Nephron progenitor cell (in vitro differentiated cells): ENCODE measurements at regions not wholly inside any gene's neighbourhood (a gene's known extent, or its start where the extent isn't known, plus 50 kb on each side); places are given as distances from the start of the nearest gene placed in this dataset.

Experiments used
- DNase-seq: peaks from one replicate; pipeline ENCODE4 v3.0.0; 2021
- H3K27ac Mint-ChIP-seq: 2 replicates; pipeline ENCODE4 v1.8.0; 2021; ENCODE audit warnings: mild to moderate bottlenecking, moderate library complexity, mixed read lengths
- H3K27me3 Mint-ChIP-seq: 2 replicates; pipeline ENCODE4 v1.8.0; 2021; ENCODE audit warnings: mild to moderate bottlenecking, low read depth, mixed read lengths; ENCODE audit not compliant: poor library complexity
- H3K36me3 Mint-ChIP-seq: 2 replicates; pipeline ENCODE4 v1.8.0; 2021; ENCODE audit warnings: low read depth, mixed read lengths
- H3K4me1 Mint-ChIP-seq: 2 replicates; pipeline ENCODE4 v1.8.0; 2021; ENCODE audit warnings: mixed read lengths
- H3K4me3 Mint-ChIP-seq: 2 replicates; pipeline ENCODE4 v1.8.0; 2021; ENCODE audit warnings: mild to moderate bottlenecking, moderate library complexity, mixed read lengths
- H3K9me3 Mint-ChIP-seq: 2 replicates; pipeline ENCODE4 v1.8.0; 2021; ENCODE audit warnings: mild to moderate bottlenecking, moderate library complexity, mixed read lengths
- CTCF ChIP-seq: fragments of 200-600 bp; sonication (generic); IDR thresholded peaks from 2 replicates; pipeline ENCODE4 v1.5.0; 2021; ENCODE audit warnings: antibody characterized with exemption

GRCh38 chr4:24426557-24426956 is 157.8 kb downstream of the DHX15 start:
- peaks cover 3% of the 10 kb centered on the region for H3K27me3 Mint-ChIP-seq
- no peak overlapping the region for H3K27ac Mint-ChIP-seq
- H3K4me3 Mint-ChIP-seq, result no peak overlapping the region
- TF ChIP-seq CTCF, result no peak
- no peaks in the 10 kb centered on the region for H3K36me3 Mint-ChIP-seq
- H3K4me1 Mint-ChIP-seq, result peaks cover 11% of the 10 kb centered on the region
- no peak for DNase-seq
- peaks cover 16% of the 10 kb centered on the region for H3K9me3 Mint-ChIP-seq

GRCh38 chr4:24425863-24426262 is 158.5 kb downstream of the DHX15 start:
- TF ChIP-seq CTCF, result no peak
- Mint-ChIP-seq H3K4me3 (no peak overlapping the region), H3K36me3 (no peaks in the 10 kb centered on the region), H3K27me3 (peaks cover 3% of the 10 kb centered on the region), H3K4me1 (peaks cover 11% of the 10 kb centered on the region), H3K27ac (no peak overlapping the region), H3K9me3 (peaks cover 16% of the 10 kb centered on the region)
- DNase-seq, result no peak

GRCh38 chr4:24423670-24424069 is 160.7 kb downstream of the DHX15 start:
- H3K9me3 Mint-ChIP-seq, result peaks cover 8% of the 10 kb centered on the region
- H3K4me1 Mint-ChIP-seq, result peaks cover 16% of the 10 kb centered on the region
- H3K27me3 Mint-ChIP-seq, result peaks cover 8% of the 10 kb centered on the region
- H3K27ac Mint-ChIP-seq, result no peak overlapping the region
- H3K4me3 Mint-ChIP-seq, result no peak overlapping the region
- no peak for TF ChIP-seq CTCF
- no peaks in the 10 kb centered on the region for H3K36me3 Mint-ChIP-seq
- DNase-seq, result no peak

GRCh38 chr4:24422644-24423043 is 161.7 kb downstream of the DHX15 start:
- no peak for DNase-seq
- Mint-ChIP-seq H3K4me3 (no peak overlapping the region), H3K9me3 (peaks cover 3% of the 10 kb centered on the region), H3K4me1 (peaks cover 16% of the 10 kb centered on the region), H3K27ac (no peak overlapping the region), H3K36me3 (no peaks in the 10 kb centered on the region), H3K27me3 (peaks cover 5% of the 10 kb centered on the region)
- no peak for TF ChIP-seq CTCF

GRCh38 chr4:24419181-24420034 is 164.9 kb downstream of the DHX15 start:
- no peak overlapping the region for H3K4me3 Mint-ChIP-seq

More at GRCh38 chr4:24419181-24420034, 164.9 kb downstream of the DHX15 start:
- no peak overlapping the region for H3K27ac Mint-ChIP-seq
- H3K36me3 Mint-ChIP-seq, result no peaks in the 10 kb centered on the region
- peaks cover 16% of the 10 kb centered on the region for H3K27me3 Mint-ChIP-seq
- DNase-seq, result peak; percentile 85
- peaks cover 11% of the 10 kb centered on the region for H3K4me1 Mint-ChIP-seq
- H3K9me3 Mint-ChIP-seq, result peaks cover 3% of the 10 kb centered on the region
- TF ChIP-seq CTCF, result peak; percentile 93
